Natural killer cell treated with Interleukin-12 subunit alpha and Interleukin-12 subunit beta and Interleukin-15 and Interleukin-18, amount 100 ng/mL, for 72 hours (primary cell): ENCODE measurements at regions not wholly inside any gene's neighbourhood (a gene's known extent, or its start where the extent isn't known, plus 50 kb on each side); places are given as distances from the start of the nearest gene placed in this dataset.
"Not testable (repeated sequence)": the region's sequence is repeated elsewhere in the genome, so short reads cannot be mapped to it uniquely, and the experiment has no call there.

ENCODE experiments used
- ATAC-seq, 2 donors: fragments of 150-1000 bp; cut with Tn5 transposase in 1 of 2; sonication (Bioruptor Pico), chemical (Tn5 transposase) in 1 of 2; 2 replicates each; pipeline ENCODE4 v1.10.0; 2021
- DNase-seq: peaks from one replicate; pipeline ENCODE4 v3.0.0; 2022; ENCODE audit warnings: low spot score
- H3K27ac Mint-ChIP-seq, 2 donors: 1 replicate in 1 of 2; 2 replicates in 1 of 2; pipeline ENCODE4 v1.8.0; 2022; ENCODE audit warnings: mixed read lengths in 2 of 2, mild to moderate bottlenecking in 1 of 2, moderate library complexity in 1 of 2
- H3K27me3 Mint-ChIP-seq, 2 donors: 1 replicate in 1 of 2; 2 replicates in 1 of 2; pipeline ENCODE4 v1.8.0; 2022; ENCODE audit warnings: mixed read lengths in 2 of 2
- H3K36me3 Mint-ChIP-seq: one replicate; pipeline ENCODE4 v1.8.0; 2022; ENCODE audit warnings: mixed read lengths
- H3K4me1 Mint-ChIP-seq, 2 donors: 1 replicate in 1 of 2; 2 replicates in 1 of 2; pipeline ENCODE4 v1.8.0; 2022; ENCODE audit warnings: low read depth in 2 of 2, mixed read lengths in 2 of 2, mild to moderate bottlenecking in 1 of 2
- H3K4me3 Mint-ChIP-seq: one replicate; pipeline ENCODE4 v1.8.0; 2022; ENCODE audit warnings: mixed read lengths
- H3K9me3 Mint-ChIP-seq: 2 replicates; pipeline ENCODE4 v1.8.0; 2022; ENCODE audit warnings: mixed read lengths

GRCh38 chr4:130074096-130074495, 978.1 kb downstream of the C4orf33 start:
- DNase-seq (no peak), ATAC-seq (no peak)
- peaks cover 17% of the 10 kb centered on the region for H3K9me3 Mint-ChIP-seq
- no peaks in the 10 kb centered on the region for H3K27me3 Mint-ChIP-seq
- H3K27ac Mint-ChIP-seq: no peak overlapping the region
- H3K36me3 Mint-ChIP-seq: no peaks in the 10 kb centered on the region
- H3K4me3 Mint-ChIP-seq: no peak overlapping the region
- no peaks in the 10 kb centered on the region for H3K4me1 Mint-ChIP-seq

DNA sequence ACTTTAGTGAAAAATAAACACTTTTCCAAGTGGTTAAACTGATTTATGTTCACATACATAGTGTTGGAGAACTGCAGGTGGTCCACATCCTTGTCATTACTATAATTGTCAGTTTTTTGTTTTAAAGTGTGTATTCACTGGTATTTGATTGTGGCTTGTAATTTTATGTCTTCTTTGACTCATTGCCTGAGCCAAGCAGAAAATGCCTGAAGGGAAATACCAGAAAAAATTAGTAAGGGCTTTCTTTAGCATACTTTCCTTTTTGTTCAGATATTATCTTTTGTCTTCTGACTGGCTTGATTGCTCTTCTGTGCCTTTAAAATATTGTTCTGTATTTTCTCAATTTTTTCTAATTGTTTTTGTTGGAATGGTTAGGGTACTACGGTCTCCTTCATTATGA, 981.3 kb downstream of the C4orf33 start:
- Mint-ChIP-seq H3K4me3 (no peak overlapping the region), H3K9me3 (peaks cover 16% of the 10 kb centered on the region), H3K4me1 (no peaks in the 10 kb centered on the region), H3K27ac (no peak overlapping the region), H3K27me3 (no peaks in the 10 kb centered on the region), H3K36me3 (no peaks in the 10 kb centered on the region)
- ATAC-seq (no peak), DNase-seq (no peak)

- not testable (repeated sequence) for ATAC-seq, DNase-seq, H3K27ac Mint-ChIP-seq, H3K4me3 Mint-ChIP-seq, H3K36me3 Mint-ChIP-seq, H3K27me3 Mint-ChIP-seq, H3K4me1 Mint-ChIP-seq
- H3K9me3 Mint-ChIP-seq: peaks cover 13% of the 10 kb centered on the region
Observed at GRCh38 chr4:130079027-130079426, 983.1 kb downstream of the C4orf33 start.

- H3K36me3 Mint-ChIP-seq: no peaks in the 10 kb centered on the region
- H3K4me1 Mint-ChIP-seq: no peaks in the 10 kb centered on the region
- ATAC-seq: no peak
- H3K4me3 Mint-ChIP-seq: no peak overlapping the region
- H3K27me3 Mint-ChIP-seq: no peaks in the 10 kb centered on the region
- H3K27ac Mint-ChIP-seq: no peak overlapping the region
- peaks cover 9% of the 10 kb centered on the region for H3K9me3 Mint-ChIP-seq
- no peak for DNase-seq
Observed at GRCh38 chr4:130080872-130081451, 985.0 kb downstream of the C4orf33 start.

DNA sequence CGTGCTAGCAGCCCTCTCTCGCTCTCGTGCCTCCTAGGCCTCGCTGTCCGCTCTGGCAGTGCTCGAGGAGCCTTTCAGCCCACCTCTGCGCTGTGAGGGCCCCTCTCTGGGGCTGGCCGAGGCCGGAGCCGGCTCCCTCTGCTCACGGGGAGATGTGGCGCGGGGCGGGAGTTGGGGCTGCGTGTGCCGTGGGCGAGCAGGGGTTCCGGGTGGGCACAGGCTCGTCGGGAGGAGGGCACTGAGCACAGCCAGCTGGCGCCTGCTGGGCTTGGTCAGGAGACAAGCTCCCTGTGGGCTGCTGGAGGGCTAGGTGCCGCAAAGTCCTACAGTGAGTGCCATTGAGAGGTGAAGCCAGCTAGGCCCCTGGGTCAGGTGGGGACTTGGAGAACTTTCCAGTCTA, 994.5 kb downstream of the C4orf33 start:
- no peaks in the 10 kb centered on the region for H3K36me3 Mint-ChIP-seq
- no peaks in the 10 kb centered on the region for H3K27me3 Mint-ChIP-seq
- no peak overlapping the region for H3K27ac Mint-ChIP-seq
- no peak overlapping the region for H3K4me3 Mint-ChIP-seq
- no peaks in the 10 kb centered on the region for H3K4me1 Mint-ChIP-seq
- peaks cover 5% of the 10 kb centered on the region for H3K9me3 Mint-ChIP-seq
- no peak for ATAC-seq
- no peak for DNase-seq

- H3K9me3 Mint-ChIP-seq: peaks cover 8% of the 10 kb centered on the region
- H3K4me1 Mint-ChIP-seq: no peaks in the 10 kb centered on the region
- no peaks in the 10 kb centered on the region for H3K36me3 Mint-ChIP-seq
- no peak overlapping the region for H3K4me3 Mint-ChIP-seq
- no peaks in the 10 kb centered on the region for H3K27me3 Mint-ChIP-seq
- no peak overlapping the region for H3K27ac Mint-ChIP-seq
- no peak for DNase-seq
- no peak for ATAC-seq
Observed at GRCh38 chr4:130092187-130093015, 996.4 kb downstream of the C4orf33 start.

- Mint-ChIP-seq H3K27me3 (no peaks in the 10 kb centered on the region), H3K36me3 (no peaks in the 10 kb centered on the region), H3K9me3 (peaks cover 17% of the 10 kb centered on the region), H3K4me1 (no peaks in the 10 kb centered on the region), H3K4me3 (no peak overlapping the region), H3K27ac (no peak overlapping the region)
- DNase-seq: no peak
- ATAC-seq: no peak
Observed at GRCh38 chr4:130099105-130099504, 1003.2 kb downstream of the C4orf33 start.

GRCh38 chr4:130110189-130110588, 1014.2 kb downstream of the C4orf33 start:
- no peak overlapping the region for H3K4me3 Mint-ChIP-seq
- H3K36me3 Mint-ChIP-seq: no peaks in the 10 kb centered on the region
- no peak for DNase-seq
- H3K27me3 Mint-ChIP-seq: no peaks in the 10 kb centered on the region
- H3K9me3 Mint-ChIP-seq: peaks cover 16% of the 10 kb centered on the region
- H3K4me1 Mint-ChIP-seq: no peaks in the 10 kb centered on the region
- H3K27ac Mint-ChIP-seq: no peak overlapping the region
- no peak for ATAC-seq

- H3K9me3 Mint-ChIP-seq: peaks cover 16% of the 10 kb centered on the region
- no peaks in the 10 kb centered on the region for H3K4me1 Mint-ChIP-seq
- H3K27ac Mint-ChIP-seq: no peak overlapping the region
- DNase-seq: no peak
- no peaks in the 10 kb centered on the region for H3K36me3 Mint-ChIP-seq
- no peaks in the 10 kb centered on the region for H3K27me3 Mint-ChIP-seq
- no peak overlapping the region for H3K4me3 Mint-ChIP-seq
- no peak for ATAC-seq
Observed at GRCh38 chr4:130110770-130111169, 1014.8 kb downstream of the C4orf33 start.

DNA sequence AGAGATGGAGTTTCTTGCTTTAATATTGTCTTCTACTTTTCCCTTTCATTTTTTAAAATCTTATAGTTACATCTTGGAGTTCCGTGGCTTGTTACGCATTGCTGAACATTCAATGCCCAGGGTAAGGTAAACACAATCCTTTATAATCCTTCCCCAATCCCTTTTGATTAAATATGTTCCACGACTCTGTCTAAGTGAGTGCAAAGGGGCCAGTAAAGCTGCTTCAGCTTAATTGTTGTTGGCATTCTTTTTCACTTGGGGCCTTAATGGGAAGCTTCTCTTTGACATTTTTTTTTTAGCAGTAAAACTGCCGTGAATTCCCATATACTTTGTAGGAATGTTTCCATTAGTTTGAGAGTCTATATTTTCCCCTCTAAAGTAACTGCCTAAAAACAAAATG, 1028.1 kb downstream of the C4orf33 start:
- no peaks in the 10 kb centered on the region for H3K4me1 Mint-ChIP-seq
- H3K4me3 Mint-ChIP-seq: no peak overlapping the region
- DNase-seq (no peak), ATAC-seq (no peak)
- no peaks in the 10 kb centered on the region for H3K36me3 Mint-ChIP-seq
- peaks cover 5% of the 10 kb centered on the region for H3K9me3 Mint-ChIP-seq
- H3K27me3 Mint-ChIP-seq: no peaks in the 10 kb centered on the region
- no peak overlapping the region for H3K27ac Mint-ChIP-seq

DNA sequence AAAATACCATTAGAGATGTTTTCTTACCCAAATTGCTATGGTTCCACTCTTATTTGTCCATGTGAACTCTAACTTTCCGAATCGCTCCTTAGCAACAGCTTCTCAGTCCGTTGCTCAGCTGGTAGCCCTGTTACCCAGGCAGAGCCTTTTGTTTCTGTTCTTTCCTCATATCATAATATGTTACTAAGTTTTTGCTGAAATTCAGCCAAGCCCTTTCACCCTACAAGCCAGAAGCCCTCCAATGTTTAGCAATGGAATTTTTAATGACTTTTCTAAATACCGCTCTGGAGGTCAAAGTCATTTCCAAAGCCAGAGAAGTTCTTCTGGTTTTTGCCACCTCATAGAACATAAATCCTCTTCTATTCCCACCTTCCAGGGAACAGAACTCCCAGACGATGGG, 1029.5 kb downstream of the C4orf33 start:
- no peak for DNase-seq
- Mint-ChIP-seq H3K36me3 (no peaks in the 10 kb centered on the region), H3K27ac (no peak overlapping the region), H3K4me3 (no peak overlapping the region), H3K9me3 (no peaks in the 10 kb centered on the region), H3K4me1 (no peaks in the 10 kb centered on the region), H3K27me3 (no peaks in the 10 kb centered on the region)
- no peak for ATAC-seq

GRCh38 chr4:130127297-130127696, 1031.3 kb downstream of the C4orf33 start:
- H3K27ac Mint-ChIP-seq: no peak overlapping the region
- DNase-seq (no peak), ATAC-seq (no peak)
- H3K36me3 Mint-ChIP-seq: no peaks in the 10 kb centered on the region
- no peaks in the 10 kb centered on the region for H3K27me3 Mint-ChIP-seq
- H3K4me3 Mint-ChIP-seq: no peak overlapping the region
- H3K9me3 Mint-ChIP-seq: peaks cover under 1% of the 10 kb centered on the region
- no peaks in the 10 kb centered on the region for H3K4me1 Mint-ChIP-seq

- ATAC-seq (no peak), DNase-seq (no peak)
- H3K36me3 Mint-ChIP-seq: peaks cover 4% of the 10 kb centered on the region
- H3K4me3 Mint-ChIP-seq: no peak overlapping the region
- no peaks in the 10 kb centered on the region for H3K4me1 Mint-ChIP-seq
- peaks cover 14% of the 10 kb centered on the region for H3K9me3 Mint-ChIP-seq
- H3K27me3 Mint-ChIP-seq: no peaks in the 10 kb centered on the region
- no peak overlapping the region for H3K27ac Mint-ChIP-seq
Observed at GRCh38 chr4:130131536-130131935, 1035.6 kb downstream of the C4orf33 start.

DNA sequence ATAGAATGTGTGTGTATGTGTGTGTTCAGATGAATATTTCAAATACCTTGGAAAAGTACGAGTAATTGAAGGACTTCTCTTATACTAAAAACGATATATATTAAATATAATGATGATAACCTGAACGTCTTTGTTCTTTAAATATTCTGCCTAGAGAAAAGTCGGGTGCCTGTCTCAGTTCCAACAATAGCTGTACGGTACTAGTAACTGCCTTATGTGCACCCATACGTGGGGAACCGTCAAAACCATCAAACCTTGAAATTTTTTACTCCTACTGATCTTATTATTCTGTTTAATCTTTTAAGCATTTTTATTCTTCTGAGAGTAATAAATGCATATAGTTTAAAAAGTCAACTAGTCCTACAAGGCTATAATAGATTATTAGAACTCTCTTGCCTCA, 1045.7 kb downstream of the C4orf33 start:
- DNase-seq (no peak), ATAC-seq (no peak)
- Mint-ChIP-seq H3K4me3 (no peak overlapping the region), H3K27ac (no peak overlapping the region), H3K4me1 (no peaks in the 10 kb centered on the region), H3K27me3 (no peaks in the 10 kb centered on the region), H3K36me3 (no peaks in the 10 kb centered on the region), H3K9me3 (peaks cover 12% of the 10 kb centered on the region)

- H3K27ac Mint-ChIP-seq: no peak overlapping the region
- no peaks in the 10 kb centered on the region for H3K4me1 Mint-ChIP-seq
- DNase-seq (no peak), ATAC-seq (no peak)
- no peak overlapping the region for H3K4me3 Mint-ChIP-seq
- no peaks in the 10 kb centered on the region for H3K27me3 Mint-ChIP-seq
- H3K9me3 Mint-ChIP-seq: peaks cover 15% of the 10 kb centered on the region
- no peaks in the 10 kb centered on the region for H3K36me3 Mint-ChIP-seq
Observed at GRCh38 chr4:130143656-130144055, 1047.7 kb downstream of the C4orf33 start.
